Left lung (tissue), 4 donors: ENCODE measurements at regions not wholly inside any gene's neighbourhood (a gene's known extent, or its start where the extent isn't known, plus 50 kb on each side); places are given as distances from the start of the nearest gene placed in this dataset.

Source experiments
- ATAC-seq: fragments of 200-7000 bp; cut with Tn5 transposase; one replicate; pipeline ENCODE4 v1.9.1; 2020; ENCODE audit warnings: moderate library complexity
- DNase-seq, 4 donors: peaks; one replicate each; pipeline ENCODE4 v3.0.0-alpha.2; 2013 to 2020
- H3K27ac ChIP-seq, 2 donors: fragments of 200-600 bp; sonication (generic) in 1 of 2; one replicate each; pipeline versions ENCODE4 v1.5.0 to v1.8.0; 2020 to 2021
- H3K27me3 ChIP-seq, 2 donors: fragments of 200-600 bp; sonication (generic) in 1 of 2; one replicate each; pipeline versions ENCODE4 v1.5.0 to v1.8.0; 2020 to 2021
- H3K36me3 ChIP-seq, 2 donors: fragments of 200-600 bp; sonication (generic) in 1 of 2; one replicate each; pipeline versions ENCODE4 v1.5.0 to v1.8.0; 2020 to 2021
- H3K4me1 ChIP-seq, 2 donors: fragments of 200-600 bp; one replicate each; pipeline ENCODE4 v1.8.0; 2021
- H3K4me3 ChIP-seq, 2 donors: fragments of 200-600 bp; sonication (generic) in 1 of 2; one replicate each; pipeline versions ENCODE4 v1.5.0 to v1.8.0; 2020 to 2021; ENCODE audit warnings: mild to moderate bottlenecking in 1 of 2
- H3K9me3 ChIP-seq, 2 donors: fragments of 200-600 bp; sonication (generic) in 1 of 2; one replicate each; pipeline versions ENCODE4 v1.5.0 to v1.8.0; 2020 to 2021
- CTCF ChIP-seq, 2 donors: fragments of 200-600 bp; sonication (generic) in 1 of 2; IDR thresholded peaks; one replicate each; pipeline versions ENCODE4 v1.5.0 to v1.8.0; 2021; ENCODE audit warnings: antibody characterized with exemption in 2 of 2
- intact Hi-C, 2 donors: fragments of 100-400 bp; cut with DNase I; formaldehyde crosslinking; loops; one replicate each; pipeline versions ENCODE4 v1.11.2 to v1.14.2; 2022
- donor health status: DM: no; HTN: yes; CAD: no.
- donor health status: DM: no; HTN: no; CAD: no.

GRCh38 chr17:5830921-5831320, 239.3 kb upstream of the WSCD1 start:
- intact Hi-C loops, result no loop called here
- ATAC-seq (no peak), DNase-seq (no peak)
- TF ChIP-seq CTCF (IDR thresholded peaks at IDR 0.05), result no peak
- Histone ChIP-seq H3K4me1 (no peaks in the 10 kb centered on the region), H3K27ac (no peak overlapping the region), H3K4me3 (no peak overlapping the region), H3K36me3 (no peaks in the 10 kb centered on the region), H3K9me3 (peaks cover 0 to 15% of the 10 kb centered on the region in 2 donors), H3K27me3 (peaks cover 0 to 8% of the 10 kb centered on the region in 2 donors)

- ATAC-seq (no peak), DNase-seq (peak in 1 of 4 donors; percentile 6)
- intact Hi-C loops, result no loop called here
- Histone ChIP-seq H3K4me1 (no peaks in the 10 kb centered on the region), H3K27me3 (no peaks in the 10 kb centered on the region), H3K9me3 (peaks cover 0 to 2% of the 10 kb centered on the region in 2 donors), H3K27ac (no peak overlapping the region), H3K36me3 (no peaks in the 10 kb centered on the region), H3K4me3 (no peak overlapping the region)
- no peak for TF ChIP-seq CTCF (IDR thresholded peaks at IDR 0.05)
Measured at GRCh38 chr17:5832886-5833285, 237.3 kb upstream of the WSCD1 start.

- no peaks in the 10 kb centered on the region for H3K36me3 ChIP-seq
- DNase-seq (no peak), ATAC-seq (no peak)
- intact Hi-C loops, result no loop called here
- TF ChIP-seq CTCF (IDR thresholded peaks at IDR 0.05), result no peak
- H3K27me3 ChIP-seq, result no peaks in the 10 kb centered on the region
- no peaks in the 10 kb centered on the region for H3K9me3 ChIP-seq
- H3K4me3 ChIP-seq, result no peak overlapping the region
- no peak overlapping the region for H3K27ac ChIP-seq
- no peaks in the 10 kb centered on the region for H3K4me1 ChIP-seq
Measured at GRCh38 chr17:5837055-5837491, 233.1 kb upstream of the WSCD1 start.

- Histone ChIP-seq H3K27ac (no peak overlapping the region), H3K27me3 (no peaks in the 10 kb centered on the region), H3K9me3 (no peaks in the 10 kb centered on the region), H3K36me3 (no peaks in the 10 kb centered on the region), H3K4me3 (no peak overlapping the region), H3K4me1 (no peaks in the 10 kb centered on the region)
- intact Hi-C loops, result no loop called here
- ATAC-seq (no peak), DNase-seq (no peak)
- no peak for TF ChIP-seq CTCF (IDR thresholded peaks at IDR 0.05)
Measured at GRCh38 chr17:5838661-5839300, 231.4 kb upstream of the WSCD1 start.

- Histone ChIP-seq H3K27ac (no peak overlapping the region), H3K4me1 (no peaks in the 10 kb centered on the region), H3K4me3 (no peak overlapping the region), H3K9me3 (no peaks in the 10 kb centered on the region), H3K27me3 (no peaks in the 10 kb centered on the region), H3K36me3 (no peaks in the 10 kb centered on the region)
- intact Hi-C loops, result no loop called here
- DNase-seq (no peak), ATAC-seq (no peak)
- no peak for TF ChIP-seq CTCF (IDR thresholded peaks at IDR 0.05)
Measured at GRCh38 chr17:5840811-5841446, 229.2 kb upstream of the WSCD1 start.
